GM19035 (cell line): ENCODE measurements at regions not wholly inside any gene's neighbourhood (a gene's known extent, or its start where the extent isn't known, plus 50 kb on each side); places are given as distances from the start of the nearest gene placed in this dataset.

ENCODE experiments used
- ATAC-seq: cut with Tn5 transposase; IDR thresholded peaks from one replicate; pipeline ENCODE4 v1.9.1; 2021; ENCODE audit not compliant: unreplicated experiment

- ATAC-seq = no peak
Measured at GRCh38 chr18:63071701-63072141, 247.8 kb downstream of the BCL2 start.

- no peak for ATAC-seq
Measured at GRCh38 chr18:63070767-63071502, 248.6 kb downstream of the BCL2 start.

DNA sequence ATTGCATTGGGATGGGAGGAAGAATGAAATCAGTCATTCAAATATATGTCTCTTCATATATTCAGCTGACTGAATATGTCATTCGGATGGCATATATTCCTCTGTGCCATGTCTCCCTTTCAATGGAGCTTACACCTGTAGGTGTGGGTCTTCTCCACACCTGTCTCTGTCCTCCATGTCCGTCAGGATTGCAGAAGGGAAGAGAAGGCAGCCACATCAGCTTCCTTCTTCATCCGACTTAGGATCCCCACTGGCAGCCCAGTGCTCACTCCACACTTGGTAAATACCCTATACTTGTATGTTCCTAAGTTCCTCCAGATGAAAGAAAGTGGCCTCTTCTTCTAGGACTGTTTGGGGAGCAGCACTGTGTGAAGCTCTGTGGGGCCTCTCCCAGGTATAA, 250.1 kb downstream of the BCL2 start:
- no peak for ATAC-seq

- no peak for ATAC-seq
Measured at GRCh38 chr18:63067939-63068338, 251.6 kb downstream of the BCL2 start.

DNA sequence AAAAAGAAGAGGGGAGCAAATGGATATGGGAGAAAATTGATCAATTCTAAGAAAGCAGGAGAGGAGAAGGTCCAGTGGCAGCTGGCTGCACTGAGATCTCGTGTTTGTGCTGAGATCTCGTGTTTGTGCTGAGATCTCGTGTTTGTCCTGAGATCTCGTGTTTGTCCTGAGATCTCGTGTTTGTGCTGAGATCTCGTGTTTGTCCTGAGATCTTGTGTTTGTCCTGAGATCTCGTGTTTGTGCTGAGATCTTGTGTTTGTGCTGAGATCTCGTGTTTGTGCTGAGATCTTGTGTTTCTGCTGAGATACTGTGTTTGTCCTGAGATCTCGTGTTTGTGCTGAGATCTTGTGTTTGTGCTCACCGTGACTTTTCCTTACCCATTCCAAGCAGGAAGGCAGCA, 254.4 kb downstream of the BCL2 start:
- ATAC-seq = no peak

DNA sequence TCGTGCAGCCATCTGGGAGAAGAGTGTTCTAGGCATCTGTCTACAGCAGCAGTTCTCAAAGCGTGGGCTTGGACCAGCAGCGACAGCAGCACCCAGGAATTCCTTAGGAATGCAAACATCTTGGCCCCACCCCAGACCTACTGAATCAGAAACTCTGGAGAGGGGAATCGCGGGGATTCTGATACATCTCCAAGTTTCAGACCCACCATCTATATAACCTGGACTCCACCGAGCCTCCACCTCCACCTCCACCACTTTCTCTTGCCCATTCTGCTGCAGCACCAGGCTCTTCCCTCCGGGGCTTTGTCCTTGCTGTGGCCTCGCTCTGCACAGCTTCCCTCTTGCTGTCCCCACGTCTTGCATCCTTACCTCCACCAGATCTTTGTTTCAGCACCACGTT, 256.4 kb downstream of the BCL2 start:
- no peak for ATAC-seq

GRCh38 chr18:63062246-63062645, 257.3 kb downstream of the BCL2 start:
- ATAC-seq = no peak

DNA sequence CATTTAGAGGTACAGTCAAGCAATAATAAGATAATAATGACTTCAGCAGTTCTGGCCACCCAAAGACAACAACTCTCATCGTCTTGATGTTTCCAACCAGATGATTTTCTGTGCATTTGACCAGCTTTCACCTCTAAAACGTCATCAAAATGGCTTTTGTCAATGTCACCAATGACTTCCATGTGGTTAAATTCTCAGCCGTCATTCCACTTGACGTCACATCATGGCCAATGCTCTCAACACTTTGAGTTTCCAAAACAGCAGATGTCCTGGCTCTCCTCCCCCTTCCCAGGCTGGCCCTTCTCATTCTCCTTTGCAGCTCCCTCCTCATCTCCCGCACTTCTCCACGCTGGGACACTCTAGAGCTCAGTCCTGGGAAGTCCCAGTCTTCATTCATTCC, 258.3 kb downstream of the BCL2 start:
- no peak for ATAC-seq

- no peak for ATAC-seq
Measured at GRCh38 chr18:63058521-63058920, 261.0 kb downstream of the BCL2 start.

DNA sequence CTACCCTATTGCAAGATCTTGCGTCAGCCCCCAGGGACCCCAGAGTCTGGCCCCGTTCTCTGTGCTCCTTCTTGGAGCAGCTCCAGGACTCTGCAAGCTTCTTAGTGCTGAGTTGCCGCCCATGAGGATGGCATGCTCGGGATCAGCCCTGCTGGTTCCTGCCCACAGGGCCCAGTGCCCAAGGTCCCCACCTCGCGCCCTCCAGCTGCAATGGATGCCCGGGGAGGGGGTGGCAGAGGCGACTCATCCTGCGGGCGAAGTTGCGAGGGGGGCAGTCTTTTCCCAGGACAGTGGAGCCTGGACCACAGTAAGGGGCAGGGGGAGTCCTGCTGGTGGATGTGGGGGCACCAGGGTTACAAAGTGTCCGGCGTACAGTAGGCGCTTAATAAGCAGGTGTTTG, 261.9 kb downstream of the BCL2 start:
- no peak for ATAC-seq

DNA sequence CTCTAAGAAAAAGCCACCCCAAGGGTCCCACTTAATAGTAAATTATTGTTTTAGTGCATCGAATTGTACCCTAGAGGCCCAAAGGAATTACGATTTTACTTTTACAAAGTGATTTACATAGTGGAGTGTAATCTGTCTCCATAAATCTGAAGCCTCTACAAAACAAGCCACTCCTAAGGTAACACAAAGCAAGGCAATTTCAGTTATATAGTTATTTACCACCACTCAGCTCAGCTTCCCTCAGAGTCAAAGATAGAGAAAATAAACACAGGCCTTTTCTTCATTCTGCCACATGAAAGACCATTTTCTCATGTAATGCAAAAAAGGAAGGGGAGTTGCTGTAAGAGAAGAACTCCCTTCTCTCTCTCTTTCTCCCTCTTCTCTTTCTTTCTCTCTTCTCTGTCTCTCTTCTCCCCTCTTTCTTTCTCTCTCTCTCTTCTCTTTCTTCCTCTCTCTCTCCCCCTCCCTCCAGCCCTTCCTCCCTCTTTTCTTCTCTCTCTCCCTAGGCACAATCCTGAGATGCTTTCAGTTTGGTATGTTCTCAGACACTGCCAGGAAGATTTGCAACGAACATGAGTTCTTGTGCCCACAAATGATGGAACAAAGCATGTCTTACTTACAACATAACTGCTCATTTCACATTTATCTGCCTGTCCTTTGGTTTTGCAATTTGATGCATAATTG, 264.5 kb downstream of the BCL2 start:
- ATAC-seq = no peak

- ATAC-seq = no peak
Measured at GRCh38 chr18:63051928-63052327, 267.6 kb downstream of the BCL2 start.

DNA sequence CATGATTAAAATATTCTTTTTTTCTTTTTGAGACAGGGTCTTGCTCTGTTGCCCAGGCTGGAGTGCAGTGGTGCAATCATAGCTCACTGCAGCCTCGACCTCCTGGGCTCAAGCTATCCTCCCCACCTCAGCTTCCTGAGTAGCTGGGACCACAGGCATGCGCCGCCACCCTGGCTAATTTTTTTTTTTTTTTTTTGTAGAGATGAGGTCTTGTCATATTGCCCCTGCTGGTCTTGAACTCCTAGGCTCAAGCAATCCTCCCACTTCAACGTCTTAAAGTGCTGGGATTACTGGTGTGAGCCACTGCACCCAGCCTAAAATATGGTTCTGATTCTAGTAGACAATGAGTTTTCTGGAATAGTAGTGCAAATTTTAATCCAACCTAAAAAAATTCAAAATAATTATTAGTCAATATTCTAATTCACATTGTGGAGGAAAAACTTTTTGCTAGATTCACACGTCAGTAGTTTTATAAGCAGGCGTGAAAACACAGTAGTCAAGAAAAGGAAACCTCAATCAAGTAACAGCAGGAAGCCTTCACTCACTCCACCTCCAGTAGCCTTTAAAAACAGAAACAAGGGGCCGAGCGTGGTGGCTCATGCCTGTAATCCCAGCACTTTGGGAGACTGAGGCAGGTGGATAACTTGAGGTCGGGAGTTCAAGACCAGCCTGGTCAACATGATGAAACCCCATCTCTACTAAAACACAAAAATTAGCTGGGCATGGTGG, 268.7 kb downstream of the BCL2 start:
- ATAC-seq = peak; percentile 68

GRCh38 chr18:63046375-63046774, 273.2 kb downstream of the BCL2 start:
- ATAC-seq = no peak

DNA sequence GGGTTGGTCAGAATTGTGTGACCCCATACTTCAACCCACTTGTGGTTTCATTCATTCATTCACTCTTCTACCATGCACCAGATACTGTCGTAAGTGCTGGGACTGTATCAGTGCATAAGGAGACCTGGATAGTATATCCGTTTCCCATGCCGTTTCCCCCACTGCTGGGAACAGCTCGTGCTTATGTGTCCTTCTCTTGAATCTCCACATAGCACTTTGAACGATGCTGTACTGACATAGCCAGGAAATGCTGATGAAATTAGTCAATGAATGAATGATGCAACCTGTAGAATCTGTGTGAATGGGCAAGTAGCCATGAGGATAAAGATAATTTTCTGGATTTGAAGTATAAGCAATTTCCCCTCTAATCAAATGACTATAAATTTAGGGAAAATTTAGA, 276.1 kb downstream of the BCL2 start:
- no peak for ATAC-seq

- ATAC-seq = no peak
Measured at GRCh38 chr18:63042351-63042750, 277.2 kb downstream of the BCL2 start.

DNA sequence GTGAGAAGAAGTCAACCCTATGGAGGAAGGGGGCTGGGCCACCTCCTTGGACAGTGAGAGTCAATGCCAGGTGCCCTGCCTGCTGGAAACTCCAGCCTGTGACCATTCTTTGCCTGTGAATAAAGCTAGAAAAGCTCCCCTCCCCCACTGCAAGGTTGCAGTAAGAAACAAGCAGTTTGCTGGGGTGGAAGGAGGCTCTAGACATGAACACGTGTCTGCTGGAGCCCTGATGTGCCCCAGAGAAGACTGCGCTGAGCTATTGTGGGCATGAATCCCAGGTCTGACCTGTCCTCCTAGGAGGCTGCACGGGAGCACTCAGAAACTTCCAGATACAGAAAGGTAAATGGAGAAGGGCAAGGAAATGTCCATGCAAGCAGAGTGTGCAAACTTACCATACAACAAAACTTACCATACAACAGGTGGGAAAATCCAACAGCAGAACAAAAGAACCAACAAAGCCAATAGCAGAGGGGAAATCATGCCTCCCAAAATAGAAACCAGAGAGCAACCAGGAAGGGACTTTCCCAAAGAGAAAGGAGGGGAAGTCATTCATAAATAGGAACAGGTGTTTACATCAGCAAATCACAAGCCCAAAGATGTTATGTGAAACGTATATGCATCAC, 278.7 kb downstream of the BCL2 start:
- ATAC-seq = peak; percentile 78

DNA sequence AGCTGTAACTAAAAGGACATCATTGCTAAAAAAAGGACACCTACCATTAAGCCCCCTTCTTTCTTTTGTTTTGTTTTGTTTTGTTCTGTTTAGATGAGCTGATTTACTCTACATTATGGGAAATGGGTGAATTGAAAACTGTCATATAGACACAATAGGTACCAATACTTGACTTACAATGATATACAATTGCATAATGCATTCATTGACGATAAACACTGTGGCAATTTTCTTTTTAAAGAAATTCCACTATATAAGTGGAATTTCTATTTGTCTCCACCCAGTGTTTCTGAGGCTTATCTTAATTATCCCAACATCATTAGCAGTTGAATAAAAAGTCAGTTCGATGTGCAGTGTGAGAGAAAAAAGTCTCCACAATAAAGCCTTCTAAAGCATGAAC, 282.1 kb downstream of the BCL2 start:
- ATAC-seq = no peak

DNA sequence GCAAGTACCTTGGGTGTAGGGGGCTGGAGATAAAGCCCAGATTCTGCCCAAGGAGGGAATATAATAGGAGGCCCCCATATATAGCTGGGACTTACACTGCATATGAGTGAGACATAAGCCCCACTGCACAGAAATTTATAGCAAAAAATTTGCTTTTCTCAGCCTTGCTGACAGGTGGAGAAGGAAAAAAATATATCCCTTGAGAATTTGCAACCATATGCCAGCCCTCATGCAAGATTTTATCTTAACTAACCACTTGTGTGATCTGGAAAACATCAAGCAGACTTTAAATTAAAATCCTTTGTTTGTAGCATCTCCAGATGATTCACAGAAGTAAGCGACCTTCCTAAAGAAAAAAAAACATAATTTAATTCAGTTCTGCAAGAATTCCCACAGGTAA, 288.2 kb downstream of the BCL2 start:
- no peak for ATAC-seq
